ENCODE measurements at regions not wholly inside any gene's neighbourhood (a gene's known extent, or its start where the extent isn't known, plus 50 kb on each side); places are given as distances from the start of the nearest gene placed in this dataset.

DNA sequence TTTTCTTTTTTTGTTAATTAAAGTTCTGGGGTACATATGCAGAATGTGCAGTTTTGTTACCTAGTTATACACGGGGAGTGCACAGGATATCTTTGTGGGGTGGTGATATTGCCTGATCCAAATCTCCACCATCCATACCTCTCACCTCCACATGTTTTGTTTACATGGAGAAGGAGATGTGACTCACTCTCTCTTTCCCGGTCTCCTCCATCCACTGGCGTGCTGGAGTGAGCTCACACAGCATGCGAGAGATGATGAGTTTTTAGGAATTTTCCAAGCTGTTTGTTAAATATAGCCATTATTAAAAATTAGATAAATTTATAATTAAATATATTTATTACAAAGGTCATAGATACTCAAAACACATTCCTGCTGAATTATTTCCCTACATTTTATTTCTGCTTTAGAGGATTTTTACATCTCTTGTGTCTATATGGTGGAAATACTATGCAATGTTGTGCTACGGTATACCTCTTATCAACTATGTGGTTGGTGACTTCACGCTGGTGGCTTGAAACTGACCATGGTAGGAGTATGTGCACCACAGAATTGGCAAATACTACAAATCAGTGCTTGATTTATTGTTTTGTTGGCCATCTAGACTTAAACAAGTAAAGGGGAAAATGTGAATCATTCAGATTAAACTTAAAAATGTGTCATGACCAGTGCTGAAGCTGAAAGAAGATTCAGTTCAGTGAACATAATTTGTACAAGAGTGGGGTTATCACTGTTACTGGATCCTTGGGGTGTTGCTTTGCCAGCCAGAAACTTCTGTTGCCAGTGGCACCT, 107.9 kb upstream of the FAM180A start:
- in situ Hi-C loops (cut with HindIII; ENCODE audit: low sequenced_read_pairs) = no loop called here
- H3K4me3 ChIP-seq (ENCODE audit: low read depth, low read length) = no peak overlapping the region
- DNase-seq (ENCODE audit: low read depth, low spot score) = peak; percentile 92
- TF ChIP-seq, protein P1, sequence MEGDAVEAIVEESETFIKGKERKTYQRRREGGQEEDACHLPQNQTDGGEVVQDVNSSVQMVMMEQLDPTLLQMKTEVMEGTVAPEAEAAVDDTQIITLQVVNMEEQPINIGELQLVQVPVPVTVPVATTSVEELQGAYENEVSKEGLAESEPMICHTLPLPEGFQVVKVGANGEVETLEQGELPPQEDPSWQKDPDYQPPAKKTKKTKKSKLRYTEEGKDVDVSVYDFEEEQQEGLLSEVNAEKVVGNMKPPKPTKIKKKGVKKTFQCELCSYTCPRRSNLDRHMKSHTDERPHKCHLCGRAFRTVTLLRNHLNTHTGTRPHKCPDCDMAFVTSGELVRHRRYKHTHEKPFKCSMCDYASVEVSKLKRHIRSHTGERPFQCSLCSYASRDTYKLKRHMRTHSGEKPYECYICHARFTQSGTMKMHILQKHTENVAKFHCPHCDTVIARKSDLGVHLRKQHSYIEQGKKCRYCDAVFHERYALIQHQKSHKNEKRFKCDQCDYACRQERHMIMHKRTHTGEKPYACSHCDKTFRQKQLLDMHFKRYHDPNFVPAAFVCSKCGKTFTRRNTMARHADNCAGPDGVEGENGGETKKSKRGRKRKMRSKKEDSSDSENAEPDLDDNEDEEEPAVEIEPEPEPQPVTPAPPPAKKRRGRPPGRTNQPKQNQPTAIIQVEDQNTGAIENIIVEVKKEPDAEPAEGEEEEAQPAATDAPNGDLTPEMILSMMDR (IDR thresholded peaks at IDR 0.05; ENCODE audit: low read depth, low read length) = no peak

DNA sequence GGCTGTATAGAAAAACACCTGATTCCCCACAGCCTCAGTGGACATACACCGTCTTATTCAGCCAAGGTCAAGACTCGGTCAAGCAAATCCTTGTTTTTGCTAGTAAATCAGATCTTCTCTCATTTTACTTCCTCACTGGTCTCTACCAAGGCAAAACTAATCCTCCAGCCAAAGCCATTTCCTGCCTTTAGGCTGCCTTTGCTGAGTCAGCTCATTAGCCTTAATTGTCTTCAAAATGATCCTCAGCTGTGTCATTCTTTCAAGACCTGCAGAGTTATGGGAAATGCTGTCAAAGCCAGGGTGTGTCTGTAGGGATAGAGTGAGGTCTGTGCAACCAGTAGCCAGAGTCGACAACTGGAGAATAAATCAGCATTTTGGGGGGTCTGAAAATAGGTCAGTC, 107.2 kb upstream of the FAM180A start:
- in situ Hi-C loops (cut with HindIII; ENCODE audit: low sequenced_read_pairs) = no loop called here
- TF ChIP-seq, protein P1 (IDR thresholded peaks at IDR 0.05; ENCODE audit: low read depth, low read length) = no peak
- DNase-seq (ENCODE audit: low read depth, low spot score) = peak; percentile 69
- H3K4me3 ChIP-seq (ENCODE audit: low read depth, low read length) = no peak overlapping the region

DNA sequence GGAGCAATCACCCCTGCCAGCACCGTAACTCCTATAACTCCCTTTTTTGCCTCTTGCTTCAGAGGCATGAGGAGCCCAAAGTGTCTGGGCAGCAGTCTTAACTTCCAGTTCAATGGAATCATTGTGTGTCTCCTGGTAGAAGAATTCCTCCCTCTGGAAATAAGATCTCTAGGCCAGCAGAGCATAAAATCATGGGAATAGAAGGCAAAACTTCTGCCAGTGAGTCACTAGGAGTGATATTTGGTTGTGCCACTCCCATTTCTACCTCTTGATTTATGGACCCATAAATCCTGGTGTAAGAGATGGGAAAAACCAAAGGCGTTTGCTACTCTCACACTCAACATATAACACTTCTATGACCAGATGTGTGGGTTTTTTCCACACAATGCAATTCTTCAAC, 104.9 kb upstream of the FAM180A start:
- TF ChIP-seq, protein P1 (IDR thresholded peaks at IDR 0.05; ENCODE audit: low read depth, low read length) = no peak
- H3K4me3 ChIP-seq (ENCODE audit: low read depth, low read length) = no peak overlapping the region
- DNase-seq (ENCODE audit: low read depth, low spot score) = peak; percentile 28
- in situ Hi-C loops (cut with HindIII; ENCODE audit: low sequenced_read_pairs) = no loop called here

DNA sequence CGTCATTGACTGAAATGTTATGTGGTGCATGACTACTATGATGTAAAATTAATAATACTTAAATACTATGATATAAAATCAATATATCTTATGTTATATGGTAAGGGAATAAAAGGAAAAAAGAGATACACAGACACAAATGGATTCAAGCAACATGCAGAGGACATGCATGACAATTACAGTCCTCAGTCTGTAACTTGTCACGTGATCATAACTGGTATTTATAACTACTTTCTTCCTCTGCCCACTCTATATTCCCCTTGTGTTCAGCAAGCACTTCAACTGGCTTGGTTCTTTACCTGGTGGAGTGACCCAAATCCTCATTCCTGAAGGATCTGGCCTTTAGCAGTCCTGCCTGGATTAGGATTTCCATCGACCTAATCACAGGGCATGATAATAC, 104.4 kb upstream of the FAM180A start:
- no peak overlapping the region for H3K4me3 ChIP-seq (ENCODE audit: low read depth, low read length)
- in situ Hi-C loops (cut with HindIII; ENCODE audit: low sequenced_read_pairs) = no loop called here
- no peak for DNase-seq (ENCODE audit: low read depth, low spot score)
- TF ChIP-seq, protein P1 (IDR thresholded peaks at IDR 0.05; ENCODE audit: low read depth, low read length) = no peak

DNA sequence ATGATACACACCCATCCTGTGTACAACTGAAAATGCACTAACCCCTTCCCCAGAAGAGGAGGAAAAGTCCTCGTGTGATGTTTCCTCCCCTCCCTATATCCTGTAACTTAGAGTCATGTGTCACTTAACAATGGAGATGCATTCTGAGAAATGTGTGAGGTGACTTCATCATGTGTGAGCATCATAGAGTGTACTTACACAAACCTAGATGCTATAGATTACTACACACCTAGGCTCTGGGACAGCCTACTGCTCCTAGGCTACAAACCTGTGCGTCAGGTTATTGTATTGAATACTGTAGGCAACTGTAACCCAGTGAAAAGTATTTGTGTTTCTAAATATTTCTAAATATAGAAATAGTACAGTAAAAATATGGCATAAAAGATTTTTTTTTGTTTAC, 98.6 kb upstream of the FAM180A start:
- in situ Hi-C loops (cut with HindIII; ENCODE audit: low sequenced_read_pairs) = no loop called here
- DNase-seq (ENCODE audit: low read depth, low spot score) = no peak
- TF ChIP-seq, protein P1 (IDR thresholded peaks at IDR 0.05; ENCODE audit: low read depth, low read length) = no peak
- H3K4me3 ChIP-seq (ENCODE audit: low read depth, low read length) = no peak overlapping the region

DNA sequence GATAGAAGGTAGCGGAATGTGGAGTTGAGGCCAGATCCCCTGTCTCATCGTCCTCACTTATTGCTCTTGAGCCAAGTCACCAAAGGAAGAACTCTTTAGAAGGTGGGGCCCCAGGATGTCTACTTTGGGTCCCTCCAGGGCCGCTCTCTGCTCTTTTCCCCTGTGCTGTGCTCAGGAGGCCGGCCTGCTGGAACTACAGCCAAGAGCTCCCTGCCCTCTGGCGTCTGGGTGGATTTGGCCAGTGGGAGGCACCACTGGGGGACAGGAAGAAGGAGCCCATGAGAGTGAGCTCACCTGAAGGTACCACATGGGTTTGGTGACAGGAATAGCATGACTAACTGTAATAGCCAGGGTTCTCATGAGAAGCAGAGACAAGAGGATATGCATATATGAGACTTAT, 97.7 kb upstream of the FAM180A start:
- H3K4me3 ChIP-seq (ENCODE audit: low read depth, low read length) = no peak overlapping the region
- DNase-seq (ENCODE audit: low read depth, low spot score) = no peak
- TF ChIP-seq, protein P1 (IDR thresholded peaks at IDR 0.05; ENCODE audit: low read depth, low read length) = no peak
- in situ Hi-C loops (cut with HindIII; ENCODE audit: low sequenced_read_pairs) = no loop called here
